WTC11 (cell line): ENCODE measurements at regions not wholly inside any gene's neighbourhood (a gene's known extent, or its start where the extent isn't known, plus 50 kb on each side); places are given as distances from the start of the nearest gene placed in this dataset.

Experiments
- ATAC-seq: fragments of 200-7000 bp; cut with Tn5 transposase; 2 replicates; pipeline ENCODE4 v1.10.0; 2021; ENCODE audit warnings: mild to moderate bottlenecking, moderate library complexity
- CTCF ChIA-PET: fragments of 300-600 bp; sonication (Branson Sonifier 250); formaldehyde crosslinking; loops from one replicate; lab custom pipeline; 2021; ENCODE audit warnings: antibody characterized with exemption; lab: Charles Lee
- POLR2A ChIA-PET: fragments of 350-600 bp; sonication (Branson Sonifier 250); formaldehyde crosslinking; loops from one replicate; lab custom pipeline; 2021; ENCODE audit warnings: antibody characterized with exemption; lab: Charles Lee
- DNase-seq: peaks from one replicate; pipeline ENCODE4 v3.0.0; 2021; ENCODE audit warnings: low spot score
- H3K27ac Mint-ChIP-seq: 2 replicates; pipeline ENCODE4 v1.8.0; 2021; ENCODE audit warnings: mixed read lengths
- H3K27me3 Mint-ChIP-seq: 2 replicates; pipeline ENCODE4 v1.8.0; 2021; ENCODE audit warnings: low read depth, mild to moderate bottlenecking, moderate library complexity, mixed read lengths
- H3K36me3 Mint-ChIP-seq: 2 replicates; pipeline ENCODE4 v1.8.0; 2021; ENCODE audit warnings: mixed read lengths
- H3K4me1 Mint-ChIP-seq: 2 replicates; pipeline ENCODE4 v1.8.0; 2022; ENCODE audit warnings: mixed read lengths
- H3K4me3 Mint-ChIP-seq: 2 replicates; pipeline ENCODE4 v1.8.0; 2021; ENCODE audit warnings: mild to moderate bottlenecking, moderate library complexity, mixed read lengths
- H3K9me3 Mint-ChIP-seq: 2 replicates; pipeline ENCODE4 v1.8.0; 2021; ENCODE audit warnings: mixed read lengths
- CREB1 ChIP-seq: sonication (generic); formaldehyde crosslinking; IDR thresholded peaks from 2 replicates; pipeline ENCODE4 v1.8.0; 2023; ENCODE audit warnings: mild to moderate bottlenecking, missing genetic modification reagents
- CREM ChIP-seq: sonication (generic); formaldehyde crosslinking; IDR thresholded peaks from 2 replicates; pipeline ENCODE4 v1.8.1; 2022; ENCODE audit warnings: mild to moderate bottlenecking, missing genetic modification reagents, moderate library complexity
- EMX1 ChIP-seq: fragments of 250-450 bp; sonication (Bioruptor Pico); IDR thresholded peaks from 2 replicates; pipeline ENCODE4 v1.8.0; 2021; ENCODE audit warnings: mild to moderate bottlenecking
- IRF2 ChIP-seq: sonication (generic); formaldehyde crosslinking; IDR thresholded peaks from 2 replicates; pipeline ENCODE4 v1.8.0; 2022; ENCODE audit warnings: low read depth, missing genetic modification reagents, borderline replicate concordance
- MYBL2 ChIP-seq: sonication (generic); formaldehyde crosslinking; IDR thresholded peaks from 2 replicates; pipeline ENCODE4 v1.8.1; 2023; ENCODE audit warnings: mild to moderate bottlenecking, moderate library complexity, missing genetic modification reagents
- NFYB ChIP-seq: sonication (generic); formaldehyde crosslinking; conservative IDR thresholded peaks from 2 replicates; pipeline ENCODE4 v1.8.0; 2022; ENCODE audit warnings: low read depth, missing genetic modification reagents
- OVOL2 ChIP-seq: fragments of 250-450 bp; sonication (Bioruptor Pico); IDR thresholded peaks from 2 replicates; pipeline ENCODE4 v1.9.0; 2021; ENCODE audit warnings: mild to moderate bottlenecking, borderline replicate concordance
- ZNF317 ChIP-seq: sonication (generic); formaldehyde crosslinking; IDR thresholded peaks from 2 replicates; pipeline ENCODE4 v1.8.1; 2023; ENCODE audit warnings: low read depth, mild to moderate bottlenecking, moderate library complexity, missing genetic modification reagents, borderline replicate concordance
- ZNF416 ChIP-seq: fragments of 250-450 bp; sonication (Bioruptor Pico); IDR thresholded peaks from 2 replicates; pipeline ENCODE4 v1.9.0; 2021; ENCODE audit warnings: mild to moderate bottlenecking, inconsistent platforms
- TF ChIP-seq, protein P1 (sequence below): sonication (generic); formaldehyde crosslinking; IDR thresholded peaks from 2 replicates; pipeline ENCODE4 v1.8.0; 2022; ENCODE audit warnings: missing genetic modification reagents
- TF ChIP-seq, protein P2 (sequence below): sonication (generic); formaldehyde crosslinking; IDR thresholded peaks from 2 replicates; pipeline ENCODE4 v1.8.1; 2022; ENCODE audit warnings: mild to moderate bottlenecking, missing genetic modification reagents, moderate library complexity, borderline replicate concordance
- TF ChIP-seq, protein P3 (sequence below): fragments of 250-450 bp; sonication (Bioruptor Pico); IDR thresholded peaks from 2 replicates; pipeline ENCODE4 v1.9.0; 2021; ENCODE audit warnings: mild to moderate bottlenecking
- TF ChIP-seq, protein P4 (sequence below): fragments of 250-450 bp; sonication (Bioruptor Pico); IDR thresholded peaks from 2 replicates; pipeline ENCODE4 v1.9.0; 2021; ENCODE audit warnings: mild to moderate bottlenecking
- TF ChIP-seq, protein P5 (sequence below): fragments of 250-450 bp; sonication (Bioruptor Pico); IDR thresholded peaks from 2 replicates; pipeline ENCODE4 v1.9.0; 2021; ENCODE audit warnings: mild to moderate bottlenecking, borderline replicate concordance
- TF ChIP-seq, protein P6 (sequence below): sonication (generic); formaldehyde crosslinking; conservative IDR thresholded peaks from 2 replicates; pipeline ENCODE4 v1.8.1; 2023; ENCODE audit warnings: mild to moderate bottlenecking, low read depth, missing genetic modification reagents, moderate library complexity

DNA sequence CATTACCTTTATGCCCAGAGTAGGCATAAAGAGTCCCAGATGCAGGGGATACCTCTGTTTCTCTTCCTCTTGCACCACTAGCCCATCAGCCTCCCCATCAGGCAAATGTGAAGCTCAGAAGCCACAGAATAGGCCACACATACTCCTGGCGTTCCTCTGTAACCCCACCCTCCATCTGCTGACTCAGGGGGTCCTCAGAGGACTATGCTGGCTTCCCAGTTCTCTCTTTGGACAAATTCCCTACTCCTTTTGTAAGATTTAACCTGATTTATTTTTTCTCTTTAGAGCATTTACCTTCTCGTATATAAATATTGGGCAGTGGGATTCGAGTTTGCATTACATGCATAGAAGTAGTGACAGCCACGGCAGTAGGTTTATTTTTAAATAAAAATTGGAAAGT, 262.3 kb upstream of the CADM1 start (continued):
- TF ChIP-seq, protein P1, sequence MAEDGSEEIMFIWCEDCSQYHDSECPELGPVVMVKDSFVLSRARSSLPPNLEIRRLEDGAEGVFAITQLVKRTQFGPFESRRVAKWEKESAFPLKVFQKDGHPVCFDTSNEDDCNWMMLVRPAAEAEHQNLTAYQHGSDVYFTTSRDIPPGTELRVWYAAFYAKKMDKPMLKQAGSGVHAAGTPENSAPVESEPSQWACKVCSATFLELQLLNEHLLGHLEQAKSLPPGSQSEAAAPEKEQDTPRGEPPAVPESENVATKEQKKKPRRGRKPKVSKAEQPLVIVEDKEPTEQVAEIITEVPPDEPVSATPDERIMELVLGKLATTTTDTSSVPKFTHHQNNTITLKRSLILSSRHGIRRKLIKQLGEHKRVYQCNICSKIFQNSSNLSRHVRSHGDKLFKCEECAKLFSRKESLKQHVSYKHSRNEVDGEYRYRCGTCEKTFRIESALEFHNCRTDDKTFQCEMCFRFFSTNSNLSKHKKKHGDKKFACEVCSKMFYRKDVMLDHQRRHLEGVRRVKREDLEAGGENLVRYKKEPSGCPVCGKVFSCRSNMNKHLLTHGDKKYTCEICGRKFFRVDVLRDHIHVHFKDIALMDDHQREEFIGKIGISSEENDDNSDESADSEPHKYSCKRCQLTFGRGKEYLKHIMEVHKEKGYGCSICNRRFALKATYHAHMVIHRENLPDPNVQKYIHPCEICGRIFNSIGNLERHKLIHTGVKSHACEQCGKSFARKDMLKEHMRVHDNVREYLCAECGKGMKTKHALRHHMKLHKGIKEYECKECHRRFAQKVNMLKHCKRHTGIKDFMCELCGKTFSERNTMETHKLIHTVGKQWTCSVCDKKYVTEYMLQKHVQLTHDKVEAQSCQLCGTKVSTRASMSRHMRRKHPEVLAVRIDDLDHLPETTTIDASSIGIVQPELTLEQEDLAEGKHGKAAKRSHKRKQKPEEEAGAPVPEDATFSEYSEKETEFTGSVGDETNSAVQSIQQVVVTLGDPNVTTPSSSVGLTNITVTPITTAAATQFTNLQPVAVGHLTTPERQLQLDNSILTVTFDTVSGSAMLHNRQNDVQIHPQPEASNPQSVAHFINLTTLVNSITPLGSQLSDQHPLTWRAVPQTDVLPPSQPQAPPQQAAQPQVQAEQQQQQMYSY (CRISPR knock-in tag), result no peak

DNA sequence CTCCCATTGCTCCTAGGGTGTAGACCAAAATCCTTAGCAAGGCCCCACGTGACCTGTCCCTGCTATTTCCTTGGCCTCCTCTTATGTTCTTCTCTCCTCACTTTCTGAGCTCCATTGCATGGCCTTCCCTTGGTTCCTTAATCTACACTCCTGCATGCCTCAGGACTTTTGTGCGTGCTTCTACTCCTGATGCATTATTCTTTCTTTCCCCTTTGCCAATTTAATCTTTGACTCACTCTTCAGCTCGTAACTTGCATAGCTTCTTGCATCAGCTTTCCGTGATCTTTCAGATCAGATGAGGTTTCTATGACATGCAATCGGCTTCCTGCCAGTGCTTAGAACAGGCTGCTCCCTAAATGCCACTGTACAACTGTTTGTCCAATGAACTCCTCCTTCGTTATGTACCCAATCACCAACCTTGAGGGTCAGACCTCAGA, 261.6 kb upstream of the CADM1 start:
- H3K27me3 Mint-ChIP-seq, result peaks cover 19% of the 10 kb centered on the region
- no peak for TF ChIP-seq ZNF416 (CRISPR knock-in tag)
- no peak for TF ChIP-seq MYBL2 (CRISPR knock-in tag)
- TF ChIP-seq EMX1 (CRISPR knock-in tag), result no peak
- TF ChIP-seq ZNF317 (CRISPR knock-in tag), result no peak
- TF ChIP-seq, protein P2, sequence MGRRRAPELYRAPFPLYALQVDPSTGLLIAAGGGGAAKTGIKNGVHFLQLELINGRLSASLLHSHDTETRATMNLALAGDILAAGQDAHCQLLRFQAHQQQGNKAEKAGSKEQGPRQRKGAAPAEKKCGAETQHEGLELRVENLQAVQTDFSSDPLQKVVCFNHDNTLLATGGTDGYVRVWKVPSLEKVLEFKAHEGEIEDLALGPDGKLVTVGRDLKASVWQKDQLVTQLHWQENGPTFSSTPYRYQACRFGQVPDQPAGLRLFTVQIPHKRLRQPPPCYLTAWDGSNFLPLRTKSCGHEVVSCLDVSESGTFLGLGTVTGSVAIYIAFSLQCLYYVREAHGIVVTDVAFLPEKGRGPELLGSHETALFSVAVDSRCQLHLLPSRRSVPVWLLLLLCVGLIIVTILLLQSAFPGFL (CRISPR knock-in tag), result no peak
- no peak for TF ChIP-seq OVOL2 (CRISPR knock-in tag)
- TF ChIP-seq, all 79 proteins: peak for 0
- CTCF ChIA-PET, result no interaction called here
- Mint-ChIP-seq H3K4me1 (peaks cover under 1% of the 10 kb centered on the region), H3K9me3 (no peaks in the 10 kb centered on the region), H3K27ac (no peak overlapping the region), H3K36me3 (no peaks in the 10 kb centered on the region), H3K4me3 (no peak overlapping the region)
- no peak for DNase-seq
- ATAC-seq, result no peak
- POLR2A ChIA-PET, result interaction anchor here (0.6 kb wide), 1 partner anchor 507 kb away, joined by 11 read pairs; no protein-coding TSS in a partner anchor

DNA sequence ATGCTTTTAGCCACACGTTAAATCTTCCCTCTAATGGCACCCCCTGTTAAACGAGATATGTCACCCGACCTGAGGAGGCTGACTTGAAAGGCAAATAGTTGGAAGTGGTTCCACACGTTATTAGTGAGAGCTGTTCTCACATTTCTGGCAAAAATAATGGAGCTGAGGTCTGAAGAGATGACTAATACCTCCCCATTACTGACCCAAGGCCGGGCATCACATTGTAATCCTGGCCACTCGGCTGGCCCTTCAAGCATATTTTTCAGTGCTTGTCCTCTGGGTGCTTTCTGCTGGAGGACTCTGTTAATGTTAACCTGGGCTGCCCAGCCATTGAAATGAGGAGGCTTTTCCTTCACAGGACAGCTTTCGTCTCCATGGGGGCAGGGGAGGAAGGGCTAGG, 260.0 kb upstream of the CADM1 start:
- CTCF ChIA-PET, result no interaction called here
- no peaks in the 10 kb centered on the region for H3K36me3 Mint-ChIP-seq
- H3K27me3 Mint-ChIP-seq, result peaks cover 34% of the 10 kb centered on the region
- no peak for DNase-seq
- no peak overlapping the region for H3K27ac Mint-ChIP-seq
- POLR2A ChIA-PET, result no interaction called here
- ATAC-seq, result no peak
- no peaks in the 10 kb centered on the region for H3K9me3 Mint-ChIP-seq
- TF ChIP-seq, protein P3, sequence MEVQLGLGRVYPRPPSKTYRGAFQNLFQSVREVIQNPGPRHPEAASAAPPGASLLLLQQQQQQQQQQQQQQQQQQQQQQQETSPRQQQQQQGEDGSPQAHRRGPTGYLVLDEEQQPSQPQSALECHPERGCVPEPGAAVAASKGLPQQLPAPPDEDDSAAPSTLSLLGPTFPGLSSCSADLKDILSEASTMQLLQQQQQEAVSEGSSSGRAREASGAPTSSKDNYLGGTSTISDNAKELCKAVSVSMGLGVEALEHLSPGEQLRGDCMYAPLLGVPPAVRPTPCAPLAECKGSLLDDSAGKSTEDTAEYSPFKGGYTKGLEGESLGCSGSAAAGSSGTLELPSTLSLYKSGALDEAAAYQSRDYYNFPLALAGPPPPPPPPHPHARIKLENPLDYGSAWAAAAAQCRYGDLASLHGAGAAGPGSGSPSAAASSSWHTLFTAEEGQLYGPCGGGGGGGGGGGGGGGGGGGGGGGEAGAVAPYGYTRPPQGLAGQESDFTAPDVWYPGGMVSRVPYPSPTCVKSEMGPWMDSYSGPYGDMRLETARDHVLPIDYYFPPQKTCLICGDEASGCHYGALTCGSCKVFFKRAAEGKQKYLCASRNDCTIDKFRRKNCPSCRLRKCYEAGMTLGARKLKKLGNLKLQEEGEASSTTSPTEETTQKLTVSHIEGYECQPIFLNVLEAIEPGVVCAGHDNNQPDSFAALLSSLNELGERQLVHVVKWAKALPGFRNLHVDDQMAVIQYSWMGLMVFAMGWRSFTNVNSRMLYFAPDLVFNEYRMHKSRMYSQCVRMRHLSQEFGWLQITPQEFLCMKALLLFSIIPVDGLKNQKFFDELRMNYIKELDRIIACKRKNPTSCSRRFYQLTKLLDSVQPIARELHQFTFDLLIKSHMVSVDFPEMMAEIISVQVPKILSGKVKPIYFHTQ (CRISPR knock-in tag), result no peak
- TF ChIP-seq CREM (CRISPR knock-in tag) (no peak), IRF2 (CRISPR knock-in tag) (no peak), CREB1 (no peak), NFYB (CRISPR knock-in tag) (no peak)
- TF ChIP-seq, protein P4, sequence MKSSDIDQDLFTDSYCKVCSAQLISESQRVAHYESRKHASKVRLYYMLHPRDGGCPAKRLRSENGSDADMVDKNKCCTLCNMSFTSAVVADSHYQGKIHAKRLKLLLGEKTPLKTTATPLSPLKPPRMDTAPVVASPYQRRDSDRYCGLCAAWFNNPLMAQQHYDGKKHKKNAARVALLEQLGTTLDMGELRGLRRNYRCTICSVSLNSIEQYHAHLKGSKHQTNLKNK (CRISPR knock-in tag), result no peak
- TF ChIP-seq, protein P5, sequence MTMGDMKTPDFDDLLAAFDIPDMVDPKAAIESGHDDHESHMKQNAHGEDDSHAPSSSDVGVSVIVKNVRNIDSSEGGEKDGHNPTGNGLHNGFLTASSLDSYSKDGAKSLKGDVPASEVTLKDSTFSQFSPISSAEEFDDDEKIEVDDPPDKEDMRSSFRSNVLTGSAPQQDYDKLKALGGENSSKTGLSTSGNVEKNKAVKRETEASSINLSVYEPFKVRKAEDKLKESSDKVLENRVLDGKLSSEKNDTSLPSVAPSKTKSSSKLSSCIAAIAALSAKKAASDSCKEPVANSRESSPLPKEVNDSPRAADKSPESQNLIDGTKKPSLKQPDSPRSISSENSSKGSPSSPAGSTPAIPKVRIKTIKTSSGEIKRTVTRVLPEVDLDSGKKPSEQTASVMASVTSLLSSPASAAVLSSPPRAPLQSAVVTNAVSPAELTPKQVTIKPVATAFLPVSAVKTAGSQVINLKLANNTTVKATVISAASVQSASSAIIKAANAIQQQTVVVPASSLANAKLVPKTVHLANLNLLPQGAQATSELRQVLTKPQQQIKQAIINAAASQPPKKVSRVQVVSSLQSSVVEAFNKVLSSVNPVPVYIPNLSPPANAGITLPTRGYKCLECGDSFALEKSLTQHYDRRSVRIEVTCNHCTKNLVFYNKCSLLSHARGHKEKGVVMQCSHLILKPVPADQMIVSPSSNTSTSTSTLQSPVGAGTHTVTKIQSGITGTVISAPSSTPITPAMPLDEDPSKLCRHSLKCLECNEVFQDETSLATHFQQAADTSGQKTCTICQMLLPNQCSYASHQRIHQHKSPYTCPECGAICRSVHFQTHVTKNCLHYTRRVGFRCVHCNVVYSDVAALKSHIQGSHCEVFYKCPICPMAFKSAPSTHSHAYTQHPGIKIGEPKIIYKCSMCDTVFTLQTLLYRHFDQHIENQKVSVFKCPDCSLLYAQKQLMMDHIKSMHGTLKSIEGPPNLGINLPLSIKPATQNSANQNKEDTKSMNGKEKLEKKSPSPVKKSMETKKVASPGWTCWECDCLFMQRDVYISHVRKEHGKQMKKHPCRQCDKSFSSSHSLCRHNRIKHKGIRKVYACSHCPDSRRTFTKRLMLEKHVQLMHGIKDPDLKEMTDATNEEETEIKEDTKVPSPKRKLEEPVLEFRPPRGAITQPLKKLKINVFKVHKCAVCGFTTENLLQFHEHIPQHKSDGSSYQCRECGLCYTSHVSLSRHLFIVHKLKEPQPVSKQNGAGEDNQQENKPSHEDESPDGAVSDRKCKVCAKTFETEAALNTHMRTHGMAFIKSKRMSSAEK, result no peak
- TF ChIP-seq, protein P6, sequence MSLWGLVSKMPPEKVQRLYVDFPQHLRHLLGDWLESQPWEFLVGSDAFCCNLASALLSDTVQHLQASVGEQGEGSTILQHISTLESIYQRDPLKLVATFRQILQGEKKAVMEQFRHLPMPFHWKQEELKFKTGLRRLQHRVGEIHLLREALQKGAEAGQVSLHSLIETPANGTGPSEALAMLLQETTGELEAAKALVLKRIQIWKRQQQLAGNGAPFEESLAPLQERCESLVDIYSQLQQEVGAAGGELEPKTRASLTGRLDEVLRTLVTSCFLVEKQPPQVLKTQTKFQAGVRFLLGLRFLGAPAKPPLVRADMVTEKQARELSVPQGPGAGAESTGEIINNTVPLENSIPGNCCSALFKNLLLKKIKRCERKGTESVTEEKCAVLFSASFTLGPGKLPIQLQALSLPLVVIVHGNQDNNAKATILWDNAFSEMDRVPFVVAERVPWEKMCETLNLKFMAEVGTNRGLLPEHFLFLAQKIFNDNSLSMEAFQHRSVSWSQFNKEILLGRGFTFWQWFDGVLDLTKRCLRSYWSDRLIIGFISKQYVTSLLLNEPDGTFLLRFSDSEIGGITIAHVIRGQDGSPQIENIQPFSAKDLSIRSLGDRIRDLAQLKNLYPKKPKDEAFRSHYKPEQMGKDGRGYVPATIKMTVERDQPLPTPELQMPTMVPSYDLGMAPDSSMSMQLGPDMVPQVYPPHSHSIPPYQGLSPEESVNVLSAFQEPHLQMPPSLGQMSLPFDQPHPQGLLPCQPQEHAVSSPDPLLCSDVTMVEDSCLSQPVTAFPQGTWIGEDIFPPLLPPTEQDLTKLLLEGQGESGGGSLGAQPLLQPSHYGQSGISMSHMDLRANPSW (CRISPR knock-in tag), result no peak
- H3K4me1 Mint-ChIP-seq, result peaks cover 5% of the 10 kb centered on the region
- no peak overlapping the region for H3K4me3 Mint-ChIP-seq
